ENCODE measurements at regions not wholly inside any gene's neighbourhood (a gene's known extent, or its start where the extent isn't known, plus 50 kb on each side); places are given as distances from the start of the nearest gene placed in this dataset.
A peak's percentile ranks its signal among the peaks of the same experiment; 100 is the strongest.

DNA sequence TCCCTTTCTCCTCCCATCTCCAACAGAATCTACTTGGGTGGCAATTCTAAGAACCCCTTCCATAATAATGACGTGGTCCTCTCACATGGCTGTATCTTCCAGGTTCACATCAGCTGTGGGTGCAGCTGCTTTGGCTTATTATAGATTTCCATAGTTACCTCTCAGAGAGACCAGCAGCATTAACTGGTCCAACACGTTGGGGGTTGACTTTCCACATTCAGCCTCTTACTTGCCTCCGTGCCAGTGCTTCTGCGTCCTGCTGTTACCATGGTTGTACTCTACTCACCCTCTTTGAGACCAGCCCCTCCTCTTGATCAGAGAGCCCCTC is 570.7 kb downstream of the PLCL1 start:
- H3K36me3 ChIP-seq: no peaks in the 10 kb centered on the region
- no peaks in the 10 kb centered on the region for H3K9me3 ChIP-seq
- H3K4me3 ChIP-seq: no peak overlapping the region
- TF ChIP-seq, protein P1, sequence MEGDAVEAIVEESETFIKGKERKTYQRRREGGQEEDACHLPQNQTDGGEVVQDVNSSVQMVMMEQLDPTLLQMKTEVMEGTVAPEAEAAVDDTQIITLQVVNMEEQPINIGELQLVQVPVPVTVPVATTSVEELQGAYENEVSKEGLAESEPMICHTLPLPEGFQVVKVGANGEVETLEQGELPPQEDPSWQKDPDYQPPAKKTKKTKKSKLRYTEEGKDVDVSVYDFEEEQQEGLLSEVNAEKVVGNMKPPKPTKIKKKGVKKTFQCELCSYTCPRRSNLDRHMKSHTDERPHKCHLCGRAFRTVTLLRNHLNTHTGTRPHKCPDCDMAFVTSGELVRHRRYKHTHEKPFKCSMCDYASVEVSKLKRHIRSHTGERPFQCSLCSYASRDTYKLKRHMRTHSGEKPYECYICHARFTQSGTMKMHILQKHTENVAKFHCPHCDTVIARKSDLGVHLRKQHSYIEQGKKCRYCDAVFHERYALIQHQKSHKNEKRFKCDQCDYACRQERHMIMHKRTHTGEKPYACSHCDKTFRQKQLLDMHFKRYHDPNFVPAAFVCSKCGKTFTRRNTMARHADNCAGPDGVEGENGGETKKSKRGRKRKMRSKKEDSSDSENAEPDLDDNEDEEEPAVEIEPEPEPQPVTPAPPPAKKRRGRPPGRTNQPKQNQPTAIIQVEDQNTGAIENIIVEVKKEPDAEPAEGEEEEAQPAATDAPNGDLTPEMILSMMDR (IDR thresholded peaks at IDR 0.05): no peak
- no peaks in the 10 kb centered on the region for H3K27me3 ChIP-seq
- no peaks in the 10 kb centered on the region for H3K4me1 ChIP-seq
- no peak for DNase-seq
- intact Hi-C loops (cut with DNase I; ENCODE audit: low total_unique reads): no loop called here
- no peak overlapping the region for H3K27ac ChIP-seq

DNA sequence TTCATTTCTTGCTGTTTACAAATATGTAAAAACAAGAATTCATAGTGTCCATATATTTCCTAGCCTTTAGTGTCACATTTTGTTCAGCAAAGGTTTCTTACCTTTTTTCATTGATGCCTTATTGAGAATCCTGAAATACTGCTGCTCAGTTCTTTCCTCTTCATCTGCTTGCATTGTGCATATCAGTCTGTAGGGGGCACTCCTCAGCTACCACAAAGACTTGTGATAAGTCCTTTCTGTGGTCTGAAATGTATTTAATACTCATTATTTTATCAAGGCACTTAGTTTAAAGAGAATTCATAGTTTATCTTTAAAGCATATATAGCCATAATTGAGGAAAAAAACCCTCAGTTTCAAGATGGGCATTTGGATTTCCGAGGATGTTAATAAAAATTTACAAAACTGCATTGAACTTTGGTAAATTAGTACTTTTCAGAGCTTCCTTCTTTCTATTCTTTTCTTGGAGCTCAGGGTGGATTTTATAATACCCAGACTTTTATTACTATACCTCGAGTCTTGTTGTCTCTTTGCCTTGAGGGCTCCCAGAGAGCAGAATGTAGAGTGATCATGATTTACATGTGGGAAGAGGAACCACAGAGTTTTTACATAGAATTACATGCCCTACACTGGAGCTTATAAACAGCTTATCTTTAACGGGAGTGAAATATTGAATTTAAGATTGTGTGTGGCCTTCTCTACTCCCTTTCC is 570.1 kb downstream of the PLCL1 start:
- H3K36me3 ChIP-seq: no peaks in the 10 kb centered on the region
- H3K4me1 ChIP-seq: no peaks in the 10 kb centered on the region
- TF ChIP-seq, protein P1 (IDR thresholded peaks at IDR 0.05): peak; percentile 30 to 54
- no peaks in the 10 kb centered on the region for H3K27me3 ChIP-seq
- no peaks in the 10 kb centered on the region for H3K9me3 ChIP-seq
- no peak overlapping the region for H3K4me3 ChIP-seq
- no peak for DNase-seq
- H3K27ac ChIP-seq: no peak overlapping the region
- intact Hi-C loops (cut with DNase I; ENCODE audit: low total_unique reads): no loop called here

- H3K36me3 ChIP-seq: no peaks in the 10 kb centered on the region
- TF ChIP-seq, protein P1 (IDR thresholded peaks at IDR 0.05): no peak
- intact Hi-C loops (cut with DNase I; ENCODE audit: low total_unique reads): no loop called here
- no peaks in the 10 kb centered on the region for H3K4me1 ChIP-seq
- no peaks in the 10 kb centered on the region for H3K27me3 ChIP-seq
- H3K4me3 ChIP-seq: peak overlapping the region in 1 of 2 donors; percentile 3
- H3K9me3 ChIP-seq: no peaks in the 10 kb centered on the region
- DNase-seq: no peak
- no peak overlapping the region for H3K27ac ChIP-seq
Observed at GRCh38 chr2:198371921-198372543, 567.6 kb downstream of the PLCL1 start.

GRCh38 chr2:198371329-198371728 is 566.9 kb downstream of the PLCL1 start:
- no peak for DNase-seq
- H3K36me3 ChIP-seq: no peaks in the 10 kb centered on the region

DNA sequence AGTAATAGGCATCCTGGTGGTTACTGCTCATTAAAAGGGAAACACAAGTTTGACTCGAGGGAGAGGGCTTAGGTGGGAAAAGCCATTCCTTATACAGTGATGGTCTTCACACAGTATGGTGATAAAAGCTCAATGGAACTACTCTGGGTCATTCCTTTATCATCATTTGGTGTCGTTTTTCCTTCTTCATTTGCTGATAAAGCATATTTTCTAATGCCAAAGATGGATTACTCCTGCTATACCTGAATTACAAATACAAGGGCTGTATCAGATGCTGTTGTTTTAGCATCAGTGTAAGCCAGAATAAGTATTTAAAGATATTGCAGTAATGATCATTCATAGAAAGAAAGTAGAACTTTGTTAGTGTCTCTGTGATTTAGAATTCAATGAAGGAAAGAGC is 563.7 kb downstream of the PLCL1 start:
- Histone ChIP-seq H3K9me3 (no peaks in the 10 kb centered on the region), H3K27ac (no peak overlapping the region), H3K36me3 (no peaks in the 10 kb centered on the region), H3K4me3 (no peak overlapping the region), H3K4me1 (no peaks in the 10 kb centered on the region), H3K27me3 (no peaks in the 10 kb centered on the region)
- intact Hi-C loops (cut with DNase I; ENCODE audit: low total_unique reads): no loop called here
- no peak for DNase-seq
- TF ChIP-seq, protein P1 (IDR thresholded peaks at IDR 0.05): no peak

More at GRCh38 chr2:198371329-198371728, 566.9 kb downstream of the PLCL1 start:
- intact Hi-C loops (cut with DNase I; ENCODE audit: low total_unique reads): no loop called here
- H3K27ac ChIP-seq: no peak overlapping the region
- no peaks in the 10 kb centered on the region for H3K9me3 ChIP-seq
- no peaks in the 10 kb centered on the region for H3K4me1 ChIP-seq
- H3K4me3 ChIP-seq: no peak overlapping the region
- H3K27me3 ChIP-seq: no peaks in the 10 kb centered on the region
- TF ChIP-seq, protein P1 (IDR thresholded peaks at IDR 0.05): no peak
